ENCODE measurements at regions not wholly inside any gene's neighbourhood (a gene's known extent, or its start where the extent isn't known, plus 50 kb on each side); places are given as distances from the start of the nearest gene placed in this dataset.

GRCh38 chr3:168461793-168462192, 366.1 kb upstream of the GOLIM4 start:
- no peak for DNase-seq (ENCODE audit: low spot score)

GRCh38 chr3:168459226-168459784, 363.6 kb upstream of the GOLIM4 start:
- DNase-seq (ENCODE audit: low spot score), result no peak

- DNase-seq (ENCODE audit: low spot score), result no peak
Observed at GRCh38 chr3:168457954-168458539, 362.3 kb upstream of the GOLIM4 start.

GRCh38 chr3:168455814-168456213, 360.1 kb upstream of the GOLIM4 start:
- no peak for DNase-seq (ENCODE audit: low spot score)

- DNase-seq (ENCODE audit: low spot score), result no peak
Observed at GRCh38 chr3:168453623-168454022, 357.9 kb upstream of the GOLIM4 start.

GRCh38 chr3:168443965-168444364, 348.2 kb upstream of the GOLIM4 start:
- no peak for DNase-seq (ENCODE audit: low spot score)

- no peak for DNase-seq (ENCODE audit: low spot score)
Observed at GRCh38 chr3:168442502-168442901, 346.8 kb upstream of the GOLIM4 start.

GRCh38 chr3:168436245-168436724, 340.6 kb upstream of the GOLIM4 start:
- DNase-seq (ENCODE audit: low spot score), result no peak

- no peak for DNase-seq (ENCODE audit: low spot score)
Observed at GRCh38 chr3:168431491-168431890, 335.8 kb upstream of the GOLIM4 start.

GRCh38 chr3:168427835-168428475, 332.2 kb upstream of the GOLIM4 start:
- DNase-seq (ENCODE audit: low spot score), result no peak

GRCh38 chr3:168427156-168427555, 331.4 kb upstream of the GOLIM4 start:
- DNase-seq (ENCODE audit: low spot score), result no peak

- no peak for DNase-seq (ENCODE audit: low spot score)
Observed at GRCh38 chr3:168425936-168426595, 330.3 kb upstream of the GOLIM4 start.

GRCh38 chr3:168424059-168424734, 328.5 kb upstream of the GOLIM4 start:
- DNase-seq (ENCODE audit: low spot score), result no peak

- DNase-seq (ENCODE audit: low spot score), result no peak
Observed at GRCh38 chr3:168422843-168423242, 327.1 kb upstream of the GOLIM4 start.

GRCh38 chr3:168419091-168419490, 323.4 kb upstream of the GOLIM4 start:
- DNase-seq (ENCODE audit: low spot score), result no peak

GRCh38 chr3:168417016-168417415, 321.3 kb upstream of the GOLIM4 start:
- DNase-seq (ENCODE audit: low spot score), result no peak

GRCh38 chr3:168416446-168416845, 320.7 kb upstream of the GOLIM4 start:
- no peak for DNase-seq (ENCODE audit: low spot score)

- no peak for DNase-seq (ENCODE audit: low spot score)
Observed at GRCh38 chr3:168414149-168414548, 318.4 kb upstream of the GOLIM4 start.

- no peak for DNase-seq (ENCODE audit: low spot score)
Observed at GRCh38 chr3:168407381-168407780, 311.7 kb upstream of the GOLIM4 start.

GRCh38 chr3:168405288-168405687, 309.6 kb upstream of the GOLIM4 start:
- no peak for DNase-seq (ENCODE audit: low spot score)

- DNase-seq (ENCODE audit: low spot score), result no peak
Observed at GRCh38 chr3:168398371-168399025, 302.8 kb upstream of the GOLIM4 start.

GRCh38 chr3:168396861-168397260, 301.1 kb upstream of the GOLIM4 start:
- no peak for DNase-seq (ENCODE audit: low spot score)
